ENCODE measurements at regions not wholly inside any gene's neighbourhood (a gene's known extent, or its start where the extent isn't known, plus 50 kb on each side); places are given as distances from the start of the nearest gene placed in this dataset.
"Not testable (repeated sequence)": the region's sequence is repeated elsewhere in the genome, so short reads cannot be mapped to it uniquely, and the experiment has no call there.

GRCh38 chr16:32882328-32882857, 206.4 kb upstream of the TP53TG3 start:
- H3K27ac ChIP-seq; H3K4me3 ChIP-seq (replicated peaks in 1 of 3); intact Hi-C loops (cut with DNase I); H3K4me1 ChIP-seq; H3K27me3 ChIP-seq; DNase-seq; H3K36me3 ChIP-seq; H3K9me3 ChIP-seq: not testable (repeated sequence)
- WGBS, 2 donors = 60% methylated on average over 1 of the region's 10 CpGs; no CpG with 5 or more reads in 1 of the 2 donors

DNA sequence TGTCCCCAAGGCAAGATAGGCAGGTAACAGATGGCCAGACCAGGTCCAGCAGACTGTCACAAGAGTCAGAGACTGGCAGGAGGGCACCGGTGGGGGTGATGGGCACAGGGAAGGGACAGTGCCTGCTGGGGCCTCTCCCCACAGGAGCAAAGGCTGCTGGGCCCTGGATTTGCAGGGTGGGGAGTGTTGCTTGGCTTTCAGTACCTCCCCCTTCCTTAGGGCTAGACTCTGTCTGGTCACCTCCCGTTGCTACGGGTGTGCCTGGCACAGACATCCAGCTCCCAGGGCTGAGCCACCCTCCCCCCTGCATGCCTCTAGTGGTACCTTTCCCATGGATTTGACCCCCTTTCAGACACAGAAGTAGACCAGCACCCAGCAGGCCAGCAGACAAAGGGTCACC, 205.7 kb upstream of the TP53TG3 start:
- DNase-seq; H3K27ac ChIP-seq; H3K4me3 ChIP-seq (replicated peaks in 1 of 3); H3K36me3 ChIP-seq; H3K27me3 ChIP-seq; H3K9me3 ChIP-seq; H3K4me1 ChIP-seq; intact Hi-C loops (cut with DNase I): not testable (repeated sequence)
- no CpG with 5 or more reads among the region's 3 CpGs for WGBS, 2 donors

GRCh38 chr16:32880009-32880408, 204.0 kb upstream of the TP53TG3 start:
- 60% methylated on average over 2 of the region's 10 CpGs; no CpG with 5 or more reads in 1 of the 2 donors for WGBS, 2 donors

GRCh38 chr16:32876718-32877117, 200.8 kb upstream of the TP53TG3 start:
- H3K27ac ChIP-seq; H3K9me3 ChIP-seq; H3K4me3 ChIP-seq (replicated peaks in 1 of 3); intact Hi-C loops (cut with DNase I); DNase-seq; H3K4me1 ChIP-seq; H3K36me3 ChIP-seq; H3K27me3 ChIP-seq: not testable (repeated sequence)
- no CpG with 5 or more reads among the region's 5 CpGs for WGBS, 2 donors

More at GRCh38 chr16:32880009-32880408, 204.0 kb upstream of the TP53TG3 start:
- H3K4me1 ChIP-seq; intact Hi-C loops (cut with DNase I); H3K4me3 ChIP-seq (replicated peaks in 1 of 3); DNase-seq; H3K9me3 ChIP-seq; H3K36me3 ChIP-seq; H3K27me3 ChIP-seq; H3K27ac ChIP-seq: not testable (repeated sequence)

DNA sequence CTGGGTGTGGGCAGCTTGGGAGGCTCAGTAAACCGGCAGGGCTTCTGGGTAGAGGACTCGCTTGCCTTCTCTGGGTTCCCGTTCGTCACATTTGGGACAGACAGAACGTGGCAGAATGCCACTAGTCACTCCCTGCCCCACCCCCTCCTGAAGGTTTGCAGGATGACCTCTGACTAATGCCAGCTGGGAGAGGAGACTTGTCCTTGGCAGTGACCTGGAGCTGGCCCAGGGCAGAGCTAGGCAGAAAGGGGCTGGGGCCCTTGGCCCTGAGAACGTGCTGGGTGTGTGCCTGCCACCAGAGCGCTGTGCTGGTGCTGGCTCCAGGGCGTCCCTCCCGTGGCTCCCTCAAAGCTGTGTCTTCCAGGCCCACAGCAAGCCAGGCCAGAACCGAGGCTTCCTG, 197.8 kb upstream of the TP53TG3 start:
- H3K27me3 ChIP-seq; DNase-seq; intact Hi-C loops (cut with DNase I); H3K9me3 ChIP-seq; H3K4me1 ChIP-seq; H3K27ac ChIP-seq; H3K4me3 ChIP-seq (replicated peaks in 1 of 3); H3K36me3 ChIP-seq: not testable (repeated sequence)
- WGBS, 2 donors = no CpG with 5 or more reads among the region's 10 CpGs

DNA sequence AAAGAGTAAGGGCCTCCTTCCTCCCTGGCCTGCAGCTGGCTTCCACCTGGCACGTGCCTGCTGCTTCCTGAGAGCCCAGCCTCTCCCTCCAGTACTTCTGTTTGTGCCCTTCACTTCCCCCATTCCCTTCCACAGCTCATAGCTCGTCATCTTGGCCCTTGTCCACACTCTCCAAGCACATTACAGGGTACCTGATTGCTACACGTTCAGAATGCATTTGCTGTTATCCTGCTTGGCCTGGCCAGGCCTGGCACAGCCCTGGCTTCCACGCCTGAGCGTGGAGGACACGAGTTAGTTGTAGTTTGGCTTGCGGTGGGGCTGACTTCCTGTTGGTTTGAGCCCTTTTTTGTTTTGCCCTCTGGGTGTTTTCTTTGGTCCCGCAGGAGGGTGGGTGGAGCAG, 197.2 kb upstream of the TP53TG3 start:
- H3K27ac ChIP-seq; DNase-seq; H3K27me3 ChIP-seq; H3K4me3 ChIP-seq (replicated peaks in 1 of 3); H3K4me1 ChIP-seq; H3K36me3 ChIP-seq; H3K9me3 ChIP-seq; intact Hi-C loops (cut with DNase I): not testable (repeated sequence)
- WGBS, 2 donors = no CpG with 5 or more reads among the region's 8 CpGs

DNA sequence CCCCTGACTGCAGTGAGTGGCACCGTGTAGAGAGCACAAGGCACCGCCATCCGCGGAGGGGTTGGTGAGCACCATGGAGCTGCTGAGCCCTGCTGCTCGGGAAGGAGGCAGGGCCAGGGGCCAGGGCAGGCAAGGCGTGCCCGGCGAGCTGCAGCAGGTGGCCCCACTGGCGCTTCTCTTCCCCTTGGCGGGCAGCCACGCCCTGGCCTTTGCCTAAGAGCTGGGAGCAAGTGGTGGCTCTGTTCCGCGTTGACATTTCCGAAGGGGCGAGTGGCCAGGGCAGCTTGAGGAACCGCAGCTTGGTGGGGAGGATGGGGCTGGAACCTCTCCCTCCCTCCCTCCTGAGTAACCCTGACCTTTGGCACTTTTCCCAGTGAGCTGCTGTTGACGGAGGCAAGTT, 194.7 kb upstream of the TP53TG3 start:
- no CpG with 5 or more reads among the region's 17 CpGs for WGBS, 2 donors
- H3K36me3 ChIP-seq; H3K9me3 ChIP-seq; H3K27me3 ChIP-seq; DNase-seq; H3K27ac ChIP-seq; intact Hi-C loops (cut with DNase I); H3K4me3 ChIP-seq (replicated peaks in 1 of 3); H3K4me1 ChIP-seq: not testable (repeated sequence)

- intact Hi-C loops (cut with DNase I); H3K4me1 ChIP-seq; H3K27ac ChIP-seq; H3K27me3 ChIP-seq; DNase-seq; H3K9me3 ChIP-seq; H3K36me3 ChIP-seq; H3K4me3 ChIP-seq (replicated peaks in 1 of 3): not testable (repeated sequence)
- no CpG with 5 or more reads among the region's 8 CpGs for WGBS, 2 donors
Observed at GRCh38 chr16:32868334-32868733, 192.4 kb upstream of the TP53TG3 start.

- H3K27me3 ChIP-seq; intact Hi-C loops (cut with DNase I); H3K36me3 ChIP-seq; DNase-seq; H3K4me3 ChIP-seq (replicated peaks in 1 of 3); H3K4me1 ChIP-seq; H3K9me3 ChIP-seq; H3K27ac ChIP-seq: not testable (repeated sequence)
- no CpG with 5 or more reads among the region's 9 CpGs for WGBS, 2 donors
Observed at GRCh38 chr16:32865284-32865683, 189.3 kb upstream of the TP53TG3 start.

DNA sequence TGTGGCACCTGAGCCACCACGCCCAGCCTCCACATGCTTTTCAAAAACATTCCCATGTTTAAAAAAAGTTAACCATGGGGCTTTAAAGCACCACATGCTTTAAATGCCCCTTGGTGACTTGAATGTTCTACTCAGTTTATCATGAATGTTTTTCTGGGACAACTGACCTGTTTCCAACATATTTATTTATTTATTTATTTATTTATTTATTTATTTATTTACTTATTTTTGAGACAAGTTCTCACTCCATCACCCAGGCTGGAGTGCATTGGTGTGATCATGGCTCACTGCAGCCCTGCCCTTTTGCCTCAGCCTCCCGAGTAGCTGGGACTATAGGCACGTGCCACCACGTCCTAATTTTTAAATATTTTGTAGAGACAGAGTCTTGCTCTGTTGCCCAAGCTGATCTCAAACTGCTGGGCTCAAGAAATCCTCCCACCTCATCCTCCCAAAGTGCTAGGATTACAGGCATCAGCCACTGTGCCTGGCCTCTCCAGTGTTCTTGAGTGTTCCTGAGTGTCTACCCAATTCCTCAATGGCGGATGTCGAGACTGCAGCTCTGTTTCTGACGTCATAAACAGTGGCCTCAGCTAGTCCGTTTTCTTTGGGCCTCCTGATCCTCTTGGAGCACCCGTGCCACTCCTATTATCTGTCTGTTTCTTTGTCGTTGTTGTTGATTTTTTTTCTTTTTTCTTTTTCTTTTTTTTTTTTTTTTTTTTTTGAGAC, 185.7 kb upstream of the TP53TG3 start:
- intact Hi-C loops (cut with DNase I); DNase-seq; H3K27me3 ChIP-seq; H3K9me3 ChIP-seq; H3K4me1 ChIP-seq; H3K4me3 ChIP-seq (replicated peaks in 1 of 3); H3K27ac ChIP-seq; H3K36me3 ChIP-seq: not testable (repeated sequence)
- WGBS, 2 donors = 76 to 84% methylated on average over 9 of the region's 10 CpGs

- H3K9me3 ChIP-seq; H3K36me3 ChIP-seq; intact Hi-C loops (cut with DNase I); DNase-seq; H3K4me3 ChIP-seq (replicated peaks in 1 of 3); H3K27me3 ChIP-seq; H3K4me1 ChIP-seq; H3K27ac ChIP-seq: not testable (repeated sequence)
- 61% methylated on average over 3 of the region's 4 CpGs; no CpG with 5 or more reads in 1 of the 2 donors for WGBS, 2 donors
Observed at GRCh38 chr16:32847379-32847778, 171.4 kb upstream of the TP53TG3 start.

DNA sequence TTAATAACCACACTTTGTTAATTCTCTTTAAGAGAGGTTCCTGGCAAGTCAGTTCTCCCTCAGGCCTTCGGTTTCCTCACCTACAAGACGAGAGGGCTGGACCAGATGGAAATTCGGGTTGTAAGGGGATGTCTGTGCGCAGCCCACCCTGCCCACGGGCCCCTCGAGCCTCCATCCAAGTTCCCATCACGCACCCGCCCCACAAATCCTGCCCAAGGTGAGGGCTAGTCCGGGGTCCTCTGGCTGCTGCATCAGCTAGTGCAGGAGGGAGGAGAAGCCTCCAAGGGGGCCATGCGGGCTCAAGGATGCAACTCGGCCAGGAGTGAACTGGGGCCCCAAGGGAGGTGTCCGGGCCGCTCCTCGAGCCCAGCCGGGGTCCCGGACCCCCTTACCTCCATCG, 169.6 kb upstream of the TP53TG3 start:
- H3K27ac ChIP-seq; H3K27me3 ChIP-seq; H3K36me3 ChIP-seq; H3K4me1 ChIP-seq; intact Hi-C loops (cut with DNase I); DNase-seq; H3K4me3 ChIP-seq (replicated peaks in 1 of 3); H3K9me3 ChIP-seq: not testable (repeated sequence)
- 65 to 66% methylated on average over 5 to 8 of the region's 17 CpGs for WGBS, 2 donors

GRCh38 chr16:32842844-32843243, 166.9 kb upstream of the TP53TG3 start:
- H3K4me1 ChIP-seq; H3K27me3 ChIP-seq; DNase-seq; H3K27ac ChIP-seq; H3K36me3 ChIP-seq; intact Hi-C loops (cut with DNase I); H3K9me3 ChIP-seq; H3K4me3 ChIP-seq (replicated peaks in 1 of 3): not testable (repeated sequence)
- WGBS, 2 donors = 38 to 46% methylated on average over 1 of the region's 1 CpG
